ENCODE measurements at regions not wholly inside any gene's neighbourhood (a gene's known extent, or its start where the extent isn't known, plus 50 kb on each side); places are given as distances from the start of the nearest gene placed in this dataset.

- H3K27ac Mint-ChIP-seq: no peak overlapping the region
- no peaks in the 10 kb centered on the region for H3K36me3 Mint-ChIP-seq
- H3K4me3 Mint-ChIP-seq: no peak overlapping the region
- no peaks in the 10 kb centered on the region for H3K9me3 Mint-ChIP-seq
- H3K27me3 Mint-ChIP-seq: peaks cover 8% of the 10 kb centered on the region
- H3K4me1 Mint-ChIP-seq: no peaks in the 10 kb centered on the region
These were observed 426.5 kb upstream of the DAB1 start for GRCh38 chr1:57850176-57850940.

GRCh38 chr1:57848406-57848805 is 424.5 kb upstream of the DAB1 start:
- Mint-ChIP-seq H3K27ac (no peak overlapping the region), H3K27me3 (peaks cover 4% of the 10 kb centered on the region), H3K36me3 (no peaks in the 10 kb centered on the region), H3K9me3 (no peaks in the 10 kb centered on the region), H3K4me1 (no peaks in the 10 kb centered on the region), H3K4me3 (no peak overlapping the region)

DNA sequence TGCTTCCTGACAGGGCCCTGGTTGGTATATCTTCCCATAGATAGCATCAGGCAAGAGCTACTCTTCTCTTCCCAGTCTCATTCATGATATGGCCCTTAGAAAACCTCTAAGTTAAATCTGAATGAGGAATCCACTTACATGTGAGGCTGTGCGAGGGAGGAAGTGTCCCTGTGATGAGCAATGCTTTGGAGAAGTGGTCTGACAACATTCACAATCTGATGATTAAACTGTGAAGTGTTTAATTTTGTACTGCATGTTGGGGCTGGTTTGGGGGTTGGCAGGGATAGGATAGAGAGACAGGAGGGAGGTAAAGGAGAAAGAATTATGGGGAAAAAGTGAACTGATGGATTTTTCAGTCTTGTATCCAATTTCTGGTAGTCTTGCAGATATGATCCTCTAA is 421.2 kb upstream of the DAB1 start:
- no peak overlapping the region for H3K4me3 Mint-ChIP-seq
- H3K27ac Mint-ChIP-seq: no peak overlapping the region
- H3K9me3 Mint-ChIP-seq: peaks cover 3% of the 10 kb centered on the region
- peaks cover 1% of the 10 kb centered on the region for H3K36me3 Mint-ChIP-seq
- peaks cover 2% of the 10 kb centered on the region for H3K27me3 Mint-ChIP-seq
- no peaks in the 10 kb centered on the region for H3K4me1 Mint-ChIP-seq

DNA sequence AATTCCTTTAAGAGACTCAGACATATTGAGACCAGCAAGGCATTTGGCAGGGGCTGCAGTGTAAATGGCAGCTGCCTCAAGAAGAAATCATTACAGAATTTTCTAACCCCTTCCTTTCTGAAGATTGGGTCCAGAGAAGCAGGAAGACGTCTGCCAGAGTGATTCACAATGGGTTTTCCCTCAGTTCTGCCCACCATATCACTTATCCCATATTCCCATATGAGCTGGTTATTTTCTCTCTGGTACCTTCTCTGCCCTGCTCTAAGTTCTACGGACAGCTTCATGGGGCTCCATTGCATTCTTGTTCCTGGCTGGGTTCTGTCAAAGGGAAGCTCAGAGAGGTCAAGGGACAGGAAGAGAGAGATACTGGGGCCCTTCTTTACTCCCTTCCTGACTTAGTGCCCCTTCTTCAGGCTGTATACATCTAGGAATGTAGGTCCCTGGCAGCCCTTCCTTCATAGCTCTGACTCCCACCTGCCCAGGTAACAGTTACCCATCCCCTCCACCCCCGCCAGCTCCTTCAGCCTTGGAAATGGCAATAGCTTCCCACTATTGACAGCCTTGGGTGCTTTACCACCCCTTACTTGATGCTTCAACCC is 420.6 kb upstream of the DAB1 start:
- no peak overlapping the region for H3K27ac Mint-ChIP-seq
- no peaks in the 10 kb centered on the region for H3K4me1 Mint-ChIP-seq
- H3K27me3 Mint-ChIP-seq: peaks cover 2% of the 10 kb centered on the region
- H3K4me3 Mint-ChIP-seq: no peak overlapping the region
- H3K9me3 Mint-ChIP-seq: peaks cover 6% of the 10 kb centered on the region
- peaks cover 2% of the 10 kb centered on the region for H3K36me3 Mint-ChIP-seq

DNA sequence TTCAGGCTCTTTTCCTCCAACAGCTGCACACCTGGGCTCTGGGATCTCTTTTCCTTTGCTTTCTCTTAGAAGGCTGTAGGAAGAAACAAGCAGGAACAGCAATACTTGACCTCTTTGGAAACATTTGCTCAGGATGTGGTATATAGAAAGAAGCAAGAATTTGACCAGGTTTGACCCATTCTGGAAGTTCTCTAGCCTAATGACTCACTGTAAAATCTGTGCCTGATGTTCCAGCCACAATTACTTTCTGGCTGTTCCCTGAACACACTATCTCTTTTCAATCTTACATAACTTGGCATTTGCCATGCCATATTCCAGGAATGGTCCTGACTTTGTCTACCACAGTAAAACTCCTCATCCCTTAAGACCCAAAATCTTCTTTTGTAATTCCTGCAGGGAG is 419.9 kb upstream of the DAB1 start:
- H3K27me3 Mint-ChIP-seq: peaks cover 2% of the 10 kb centered on the region
- no peaks in the 10 kb centered on the region for H3K4me1 Mint-ChIP-seq
- no peak overlapping the region for H3K4me3 Mint-ChIP-seq
- H3K27ac Mint-ChIP-seq: no peak overlapping the region
- H3K36me3 Mint-ChIP-seq: peaks cover 2% of the 10 kb centered on the region
- peaks cover 6% of the 10 kb centered on the region for H3K9me3 Mint-ChIP-seq

GRCh38 chr1:57839526-57839925 is 415.7 kb upstream of the DAB1 start:
- Mint-ChIP-seq H3K27me3 (peaks cover 10% of the 10 kb centered on the region), H3K36me3 (peaks cover 2% of the 10 kb centered on the region), H3K27ac (no peak overlapping the region), H3K9me3 (peaks cover 6% of the 10 kb centered on the region), H3K4me3 (no peak overlapping the region), H3K4me1 (no peaks in the 10 kb centered on the region)

DNA sequence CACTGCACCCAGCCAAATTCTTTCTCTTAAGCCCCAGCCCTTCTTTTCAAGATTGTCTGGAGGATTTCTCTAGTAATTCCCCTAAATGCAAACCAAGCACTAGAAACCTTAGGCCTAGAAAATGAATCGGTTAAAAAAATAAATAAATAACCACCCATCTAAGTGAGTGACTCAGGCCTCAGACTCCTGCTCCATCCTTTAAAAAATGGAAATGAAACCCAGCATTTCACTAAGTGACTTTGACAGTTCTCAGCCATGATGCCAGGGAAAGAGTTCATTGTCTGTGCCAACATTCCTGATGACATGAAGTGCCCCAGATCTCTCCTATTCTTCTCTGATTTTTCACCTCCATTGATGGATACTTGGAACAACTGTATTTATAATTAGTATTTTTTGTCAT is 415.2 kb upstream of the DAB1 start:
- H3K36me3 Mint-ChIP-seq: peaks cover 2% of the 10 kb centered on the region
- peaks cover 10% of the 10 kb centered on the region for H3K27me3 Mint-ChIP-seq
- H3K4me3 Mint-ChIP-seq: no peak overlapping the region
- H3K9me3 Mint-ChIP-seq: peaks cover 6% of the 10 kb centered on the region
- H3K27ac Mint-ChIP-seq: no peak overlapping the region
- no peaks in the 10 kb centered on the region for H3K4me1 Mint-ChIP-seq

- H3K36me3 Mint-ChIP-seq: peaks cover 2% of the 10 kb centered on the region
- H3K9me3 Mint-ChIP-seq: peaks cover 10% of the 10 kb centered on the region
- H3K4me1 Mint-ChIP-seq: no peaks in the 10 kb centered on the region
- H3K4me3 Mint-ChIP-seq: no peak overlapping the region
- no peak overlapping the region for H3K27ac Mint-ChIP-seq
- peaks cover 10% of the 10 kb centered on the region for H3K27me3 Mint-ChIP-seq
These were observed 411.8 kb upstream of the DAB1 start for GRCh38 chr1:57835620-57836019.

DNA sequence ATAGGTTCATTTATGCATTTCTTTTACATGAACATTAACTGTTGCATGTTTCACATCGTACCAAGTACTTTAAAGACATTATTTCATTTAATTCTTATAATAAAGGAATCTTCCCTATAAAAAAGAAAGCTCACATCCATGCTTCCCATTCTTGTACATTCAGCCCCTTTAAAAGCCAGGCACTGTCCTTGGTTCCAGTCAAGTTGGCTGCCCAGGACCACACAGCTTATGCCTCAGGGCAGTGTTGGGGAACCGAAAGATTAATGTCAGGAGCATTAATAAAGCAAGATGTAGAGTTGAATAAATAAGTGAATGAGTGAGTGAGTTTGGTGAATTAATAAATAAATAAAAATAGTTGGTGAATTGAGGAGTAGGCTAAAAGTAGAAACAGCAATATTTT is 409.4 kb upstream of the DAB1 start:
- Mint-ChIP-seq H3K9me3 (peaks cover 4% of the 10 kb centered on the region), H3K4me1 (no peaks in the 10 kb centered on the region), H3K4me3 (no peak overlapping the region), H3K27ac (no peak overlapping the region), H3K27me3 (peaks cover 10% of the 10 kb centered on the region), H3K36me3 (no peaks in the 10 kb centered on the region)

DNA sequence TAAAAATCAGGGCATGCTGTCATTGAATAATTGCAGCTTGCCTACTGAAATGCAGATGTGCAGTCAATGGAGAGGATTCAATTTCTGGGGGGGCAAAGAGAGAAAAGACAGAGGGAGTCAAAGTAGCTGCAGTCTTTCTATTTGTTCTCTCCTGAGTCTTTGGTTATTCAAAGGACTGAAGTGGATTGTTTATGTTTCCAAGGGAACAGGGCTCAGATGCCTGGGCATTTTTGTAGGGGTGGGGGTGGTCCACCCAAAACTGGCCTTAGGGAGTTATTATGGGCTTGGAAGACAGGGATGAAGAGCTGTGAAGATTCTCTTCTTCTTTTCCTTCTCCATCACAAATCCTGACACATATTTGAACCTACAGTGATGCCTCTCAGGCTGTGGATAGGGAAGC is 408.8 kb upstream of the DAB1 start:
- no peaks in the 10 kb centered on the region for H3K4me1 Mint-ChIP-seq
- no peak overlapping the region for H3K27ac Mint-ChIP-seq
- no peak overlapping the region for H3K4me3 Mint-ChIP-seq
- peaks cover 10% of the 10 kb centered on the region for H3K27me3 Mint-ChIP-seq
- peaks cover 4% of the 10 kb centered on the region for H3K9me3 Mint-ChIP-seq
- no peaks in the 10 kb centered on the region for H3K36me3 Mint-ChIP-seq

GRCh38 chr1:57831624-57832023 is 407.8 kb upstream of the DAB1 start:
- Mint-ChIP-seq H3K27ac (no peak overlapping the region), H3K36me3 (no peaks in the 10 kb centered on the region), H3K4me3 (no peak overlapping the region), H3K27me3 (peaks cover 7% of the 10 kb centered on the region), H3K4me1 (no peaks in the 10 kb centered on the region), H3K9me3 (peaks cover 4% of the 10 kb centered on the region)

- Mint-ChIP-seq H3K27me3 (no peaks in the 10 kb centered on the region), H3K9me3 (no peaks in the 10 kb centered on the region), H3K4me3 (no peak overlapping the region), H3K36me3 (no peaks in the 10 kb centered on the region), H3K4me1 (no peaks in the 10 kb centered on the region), H3K27ac (no peak overlapping the region)
These were observed 402.7 kb upstream of the DAB1 start for GRCh38 chr1:57826535-57826934.

DNA sequence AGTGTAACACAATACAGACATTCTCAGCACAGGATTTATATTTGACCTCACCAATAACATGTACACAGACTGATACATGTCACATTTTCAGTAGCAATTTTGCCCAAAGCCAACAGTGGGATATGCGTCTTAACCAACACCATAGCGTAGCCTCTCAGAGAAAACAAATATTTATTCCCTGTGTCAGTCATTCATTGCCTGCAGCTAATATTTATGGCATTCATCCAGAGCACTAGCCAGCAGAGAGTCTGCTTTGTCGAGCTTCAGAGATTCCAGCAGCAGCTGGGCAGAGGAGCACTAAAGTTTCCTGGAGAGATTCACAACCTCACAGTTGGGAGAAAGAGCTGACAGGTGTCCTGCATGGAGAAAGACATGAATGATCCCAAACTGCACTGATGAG is 400.7 kb upstream of the DAB1 start:
- H3K4me3 Mint-ChIP-seq: no peak overlapping the region
- H3K27ac Mint-ChIP-seq: no peak overlapping the region
- no peaks in the 10 kb centered on the region for H3K9me3 Mint-ChIP-seq
- no peaks in the 10 kb centered on the region for H3K4me1 Mint-ChIP-seq
- H3K36me3 Mint-ChIP-seq: no peaks in the 10 kb centered on the region
- H3K27me3 Mint-ChIP-seq: peaks cover 3% of the 10 kb centered on the region

- H3K36me3 Mint-ChIP-seq: no peaks in the 10 kb centered on the region
- H3K4me1 Mint-ChIP-seq: no peaks in the 10 kb centered on the region
- H3K4me3 Mint-ChIP-seq: no peak overlapping the region
- no peaks in the 10 kb centered on the region for H3K9me3 Mint-ChIP-seq
- H3K27ac Mint-ChIP-seq: no peak overlapping the region
- H3K27me3 Mint-ChIP-seq: peaks cover 5% of the 10 kb centered on the region
These were observed 396.7 kb upstream of the DAB1 start for GRCh38 chr1:57820356-57821095.

- no peak overlapping the region for H3K4me3 Mint-ChIP-seq
- H3K9me3 Mint-ChIP-seq: no peaks in the 10 kb centered on the region
- peaks cover 5% of the 10 kb centered on the region for H3K27me3 Mint-ChIP-seq
- H3K27ac Mint-ChIP-seq: no peak overlapping the region
- no peaks in the 10 kb centered on the region for H3K36me3 Mint-ChIP-seq
- H3K4me1 Mint-ChIP-seq: no peaks in the 10 kb centered on the region
These were observed 396.0 kb upstream of the DAB1 start for GRCh38 chr1:57819893-57820292.

GRCh38 chr1:57803586-57803985 is 379.7 kb upstream of the DAB1 start:
- Mint-ChIP-seq H3K27ac (no peak overlapping the region), H3K4me3 (no peak overlapping the region), H3K4me1 (no peaks in the 10 kb centered on the region), H3K27me3 (no peaks in the 10 kb centered on the region), H3K9me3 (no peaks in the 10 kb centered on the region), H3K36me3 (no peaks in the 10 kb centered on the region)
